NCI-H2227 (cell line): ENCODE measurements at regions not wholly inside any gene's neighbourhood (a gene's known extent, or its start where the extent isn't known, plus 50 kb on each side); places are given as distances from the start of the nearest gene placed in this dataset.
"Not testable (repeated sequence)": the region's sequence is repeated elsewhere in the genome, so short reads cannot be mapped to it uniquely, and the experiment has no call there.

ENCODE experiments used
- DNase-seq: peaks from one replicate; lab custom pipeline; 2025; ENCODE audit not compliant: unreplicated experiment; lab: John Stamatoyannopoulos, UW

DNA sequence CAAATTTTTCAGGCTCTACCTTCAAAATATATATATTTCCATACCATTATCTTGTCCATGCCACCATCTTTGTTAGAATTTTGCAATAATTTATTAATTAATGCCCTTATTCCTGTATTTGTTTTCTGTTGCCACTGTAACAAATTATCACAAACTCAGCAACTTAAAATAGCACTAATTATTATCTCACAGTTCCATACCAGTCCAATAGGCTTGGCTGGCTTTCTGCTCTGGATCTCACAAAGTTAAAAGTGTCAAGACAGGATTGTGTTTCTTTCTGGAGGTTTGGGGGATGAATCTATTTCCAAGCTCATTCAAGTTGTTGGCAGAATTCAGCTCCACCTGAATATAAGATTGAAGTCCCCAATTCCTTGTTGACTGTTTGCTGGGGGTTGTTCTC is 58.6 kb upstream of the SLC38A4 start:
- DNase-seq = no peak

DNA sequence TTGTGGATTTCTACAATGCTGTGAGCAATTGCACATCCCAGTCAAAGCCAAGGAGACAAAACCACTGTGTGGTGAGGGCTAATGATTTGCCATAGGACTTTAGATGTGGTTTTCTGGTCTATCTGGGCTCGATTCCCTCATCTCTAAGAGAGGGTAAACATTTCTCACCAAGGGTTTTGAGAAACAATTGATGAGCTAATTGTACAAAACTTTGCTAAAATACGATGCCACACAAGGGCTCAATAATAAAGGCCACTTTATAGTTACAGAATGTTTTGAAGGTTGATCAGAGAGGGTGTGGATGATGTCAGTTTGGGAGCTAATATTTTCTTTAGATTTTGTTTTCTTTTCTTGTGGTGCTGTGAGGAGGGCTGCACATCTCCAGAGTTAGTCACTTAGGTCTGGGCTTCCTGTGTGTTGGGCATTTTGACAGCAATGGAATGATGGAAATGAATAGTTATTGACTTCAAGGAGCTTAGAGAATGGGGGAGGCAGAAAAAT is 60.8 kb upstream of the SLC38A4 start:
- DNase-seq = no peak

DNA sequence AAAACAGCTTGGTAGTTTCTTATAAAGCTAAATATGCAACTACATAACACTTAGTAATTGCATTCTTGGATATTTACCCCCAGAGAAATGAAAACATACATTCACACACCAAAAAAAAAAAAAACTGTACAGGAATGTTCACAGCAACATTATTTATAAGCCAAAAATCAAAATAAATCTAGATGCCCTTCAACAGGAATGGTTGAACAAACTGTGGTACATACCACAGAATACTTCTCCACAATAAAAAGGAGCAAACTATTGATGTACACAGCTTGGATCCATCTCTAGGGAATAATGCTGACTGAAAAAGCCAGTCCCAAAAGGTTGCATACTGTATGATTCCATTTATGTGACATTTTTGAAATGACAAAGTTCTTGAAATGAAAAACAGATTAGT is 62.1 kb upstream of the SLC38A4 start:
- no peak for DNase-seq

DNA sequence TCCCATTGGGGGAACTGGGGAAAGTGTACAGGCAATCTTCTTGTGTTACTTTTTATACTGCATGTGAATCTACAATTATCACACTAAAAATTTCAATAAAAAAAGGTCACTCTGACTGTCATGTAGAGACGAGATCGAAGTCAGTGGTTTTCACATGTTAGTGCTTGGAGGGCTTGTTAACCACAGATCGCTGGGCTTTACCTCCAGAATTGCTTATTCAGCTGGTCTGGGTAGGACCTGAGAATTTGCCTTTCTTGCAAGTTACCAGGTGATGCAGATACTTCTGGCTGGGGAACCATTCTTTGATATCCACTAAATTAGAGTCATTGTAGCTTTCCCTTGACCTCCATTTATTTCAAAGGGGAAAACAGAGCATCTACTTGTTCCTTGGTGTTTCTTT is 62.8 kb upstream of the SLC38A4 start:
- no peak for DNase-seq

DNA sequence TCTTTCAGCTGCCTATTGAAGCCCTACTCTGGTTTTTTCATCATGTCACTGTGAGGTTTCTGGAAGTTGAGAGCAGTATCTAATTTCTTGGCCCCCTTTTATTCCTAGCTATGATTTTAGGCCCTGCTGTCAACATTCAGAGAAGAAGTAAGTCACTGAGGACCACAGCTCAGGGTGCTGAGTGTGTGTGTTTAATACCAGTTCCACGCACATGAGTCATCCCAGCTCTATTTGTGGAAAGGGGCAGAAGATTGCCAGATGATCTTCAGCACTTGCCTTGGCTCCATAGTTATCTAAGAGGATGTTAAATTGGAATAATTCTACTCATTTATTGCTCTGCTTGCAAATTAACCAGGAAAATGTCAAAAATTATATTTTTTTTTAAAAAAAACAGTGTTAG is 65.5 kb upstream of the SLC38A4 start:
- no peak for DNase-seq

DNA sequence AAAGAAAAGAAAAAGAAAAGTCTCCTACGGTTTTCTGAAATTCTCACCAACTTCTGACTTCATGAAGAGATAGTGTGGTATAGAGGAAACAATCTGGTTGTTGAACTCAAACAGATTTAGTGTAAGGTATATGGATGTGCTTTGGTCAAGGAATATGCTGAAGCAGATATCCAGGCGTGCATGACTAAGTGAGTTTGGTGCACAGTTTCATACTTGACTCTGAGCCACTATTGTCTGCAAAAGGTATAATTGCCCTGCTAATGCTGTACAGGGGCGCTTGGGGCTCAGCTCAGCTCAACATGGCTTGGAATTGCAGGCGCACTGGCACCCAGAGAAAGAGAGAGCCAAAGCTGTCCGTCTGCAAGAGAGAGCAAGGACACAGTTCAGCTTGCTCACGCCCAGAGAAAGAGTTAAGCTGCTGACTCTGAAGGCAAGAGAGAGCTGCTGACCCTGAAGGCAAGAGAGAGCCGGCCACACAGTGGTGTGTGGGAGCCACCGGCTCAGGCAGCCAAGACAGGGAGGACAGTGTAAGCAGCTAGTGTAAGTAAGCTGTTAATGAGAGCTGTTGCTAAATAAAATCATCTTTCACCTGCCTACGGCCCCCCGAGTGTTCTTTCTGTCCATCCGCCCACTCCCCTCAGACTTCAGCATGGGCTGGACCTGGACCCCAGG is 66.4 kb upstream of the SLC38A4 start:
- DNase-seq = no peak

DNA sequence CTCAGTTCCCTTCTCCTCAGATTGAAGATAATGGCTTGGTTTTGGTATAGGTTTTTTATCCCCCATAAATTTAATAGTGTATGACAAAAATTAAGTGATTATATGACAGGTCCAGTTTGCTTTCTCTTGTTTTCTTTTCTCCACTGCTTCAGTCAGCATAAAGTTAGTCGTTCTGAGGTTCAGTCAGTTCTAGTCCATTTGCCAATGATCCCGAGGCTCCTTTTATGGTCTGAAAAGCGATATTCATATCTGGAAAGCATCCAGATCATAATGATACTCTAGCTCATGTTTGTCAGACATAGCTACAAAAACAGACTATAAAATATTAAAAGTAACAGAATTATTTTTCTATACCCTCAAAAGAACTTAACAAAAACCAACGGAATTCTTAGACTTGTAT is 67.1 kb upstream of the SLC38A4 start:
- DNase-seq = no peak

DNA sequence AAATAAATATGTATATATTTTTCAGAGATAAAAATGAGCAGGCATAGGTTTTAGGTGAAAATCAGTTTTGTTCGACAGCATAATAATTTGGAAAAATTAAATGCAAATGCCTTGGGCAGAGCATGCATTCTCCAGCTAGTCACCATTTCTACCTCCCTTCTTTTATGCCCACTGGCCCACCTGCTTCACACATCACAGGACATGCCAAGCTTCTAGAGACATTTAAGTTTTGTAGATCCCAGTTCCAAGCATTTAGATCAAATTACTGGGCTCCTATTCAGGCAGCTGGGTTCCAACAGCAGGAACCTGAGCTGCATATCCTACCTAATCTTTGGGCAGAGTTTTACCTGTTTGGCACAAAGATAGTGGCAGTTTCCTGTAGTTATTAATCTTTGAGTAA is 67.6 kb upstream of the SLC38A4 start:
- DNase-seq = no peak

DNA sequence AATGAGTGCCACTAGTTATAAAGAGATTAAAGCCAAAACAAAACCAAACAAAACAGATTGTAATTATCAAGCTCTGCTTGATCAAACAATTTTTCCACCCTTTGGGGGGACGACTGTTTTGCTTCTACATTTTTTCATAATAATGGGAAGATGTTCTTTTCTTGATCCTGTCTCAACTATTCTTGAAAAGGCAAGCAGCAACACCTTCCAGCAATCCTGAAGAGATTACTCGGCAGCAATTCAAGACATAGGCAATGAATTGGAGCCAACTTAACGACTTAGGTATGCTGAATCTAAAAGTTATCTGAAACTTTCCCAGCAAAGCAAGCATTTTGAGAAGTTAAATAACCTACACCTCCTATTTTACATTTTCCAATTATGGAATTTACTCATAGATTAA is 69.9 kb upstream of the SLC38A4 start:
- no peak for DNase-seq

DNA sequence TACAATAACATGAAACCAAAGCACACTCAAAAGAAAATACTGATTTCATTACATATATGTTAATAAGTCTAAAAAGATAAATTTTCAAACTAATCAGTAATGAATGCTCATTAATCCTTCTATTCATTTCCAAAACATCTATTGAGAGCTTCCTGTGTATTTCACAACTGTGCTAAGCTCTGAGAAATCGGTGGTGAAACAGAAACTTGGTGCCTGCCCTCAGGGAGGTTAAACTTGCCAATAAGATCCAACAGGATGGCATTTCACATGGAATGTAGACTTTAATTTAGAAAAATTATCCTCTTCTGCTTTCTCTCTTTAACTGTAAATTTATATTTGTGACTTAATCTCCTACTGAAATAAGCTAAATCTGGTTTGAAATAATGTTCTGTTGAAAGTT is 70.9 kb upstream of the SLC38A4 start:
- no peak for DNase-seq

DNA sequence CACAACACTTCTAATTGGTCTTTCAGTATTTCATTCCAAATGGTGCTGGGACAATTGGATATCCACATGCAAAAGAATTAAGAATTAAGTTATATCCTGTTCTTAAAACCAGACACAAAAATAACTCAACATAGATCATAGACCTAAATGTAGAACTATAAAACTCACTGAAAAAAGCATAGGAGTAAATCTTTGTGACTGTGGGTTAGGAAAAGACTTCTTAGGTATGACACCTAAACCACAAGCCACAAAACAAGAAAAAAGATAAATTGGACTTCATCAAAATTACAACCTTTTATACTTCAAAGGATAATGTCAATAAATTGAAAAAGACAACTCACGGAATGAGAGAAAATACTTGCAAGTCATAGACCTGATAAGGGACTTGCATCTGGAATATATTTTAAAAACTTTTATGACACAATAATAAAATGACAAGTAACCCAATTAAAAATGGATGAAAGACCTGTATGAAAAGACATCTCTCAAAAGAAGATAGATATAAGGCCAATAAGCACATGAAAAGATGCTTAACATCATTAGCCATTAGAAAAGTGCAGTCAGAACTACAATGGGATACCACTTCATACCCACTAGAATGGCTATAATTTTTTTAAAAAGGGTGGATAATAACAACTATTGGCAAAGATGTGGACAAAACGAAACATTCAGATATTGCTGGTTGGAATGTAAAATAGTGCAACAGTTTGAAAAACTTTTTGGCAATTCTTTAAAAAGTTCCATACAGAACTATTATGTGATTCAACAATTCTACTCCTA is 72.5 kb upstream of the SLC38A4 start:
- no peak for DNase-seq

DNA sequence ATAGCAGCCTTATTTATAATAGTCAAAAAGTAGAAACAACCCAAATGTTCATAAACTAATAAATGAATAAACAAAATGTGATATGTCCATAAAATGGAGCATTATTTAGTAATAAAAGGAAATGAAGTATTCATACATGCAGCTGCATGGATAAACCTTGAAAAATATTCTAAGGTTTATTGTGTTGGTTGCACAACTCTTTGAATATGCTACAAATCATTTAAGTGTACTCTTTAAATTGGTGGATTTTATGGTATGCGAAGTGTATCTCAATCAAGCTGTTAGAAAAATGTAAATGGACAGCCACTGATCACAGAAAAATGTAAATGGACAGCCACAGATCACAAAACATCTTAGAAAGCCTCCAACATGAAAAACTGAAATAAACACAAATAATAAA is 73.2 kb upstream of the SLC38A4 start:
- no peak for DNase-seq

DNA sequence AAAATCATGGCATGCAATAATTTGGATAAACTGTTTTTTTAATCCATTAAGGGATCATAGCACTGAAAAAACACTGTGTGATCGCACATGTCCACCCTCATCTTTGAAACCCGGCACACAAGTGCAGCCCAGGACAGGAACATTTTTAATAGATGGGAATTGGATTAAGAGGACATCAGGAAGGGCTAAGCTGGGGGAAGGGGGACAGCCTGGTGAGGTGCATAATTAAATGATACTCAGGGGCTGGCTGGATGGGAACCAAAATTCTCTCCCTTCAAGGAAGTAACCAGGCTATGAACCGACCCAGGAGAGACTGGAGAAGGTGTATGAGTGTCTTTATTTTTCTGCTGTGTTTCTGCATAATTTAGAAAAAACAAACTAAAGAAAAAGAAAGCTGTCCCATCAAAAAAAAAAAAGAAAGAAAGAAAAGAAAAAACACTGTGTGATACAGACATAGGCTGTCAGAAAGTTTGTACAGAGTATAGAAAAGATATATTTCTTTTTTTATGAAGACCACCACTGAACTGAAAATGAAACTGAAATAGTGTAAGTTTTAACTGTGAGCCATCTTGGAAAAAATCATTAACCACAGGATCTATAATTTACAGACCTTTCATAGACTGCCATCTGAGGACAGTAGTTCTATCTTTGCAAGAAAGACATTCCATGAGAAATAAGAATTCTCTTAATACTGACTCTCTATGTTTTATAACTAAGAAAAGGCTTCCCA is 75.1 kb upstream of the SLC38A4 start:
- DNase-seq = no peak

DNA sequence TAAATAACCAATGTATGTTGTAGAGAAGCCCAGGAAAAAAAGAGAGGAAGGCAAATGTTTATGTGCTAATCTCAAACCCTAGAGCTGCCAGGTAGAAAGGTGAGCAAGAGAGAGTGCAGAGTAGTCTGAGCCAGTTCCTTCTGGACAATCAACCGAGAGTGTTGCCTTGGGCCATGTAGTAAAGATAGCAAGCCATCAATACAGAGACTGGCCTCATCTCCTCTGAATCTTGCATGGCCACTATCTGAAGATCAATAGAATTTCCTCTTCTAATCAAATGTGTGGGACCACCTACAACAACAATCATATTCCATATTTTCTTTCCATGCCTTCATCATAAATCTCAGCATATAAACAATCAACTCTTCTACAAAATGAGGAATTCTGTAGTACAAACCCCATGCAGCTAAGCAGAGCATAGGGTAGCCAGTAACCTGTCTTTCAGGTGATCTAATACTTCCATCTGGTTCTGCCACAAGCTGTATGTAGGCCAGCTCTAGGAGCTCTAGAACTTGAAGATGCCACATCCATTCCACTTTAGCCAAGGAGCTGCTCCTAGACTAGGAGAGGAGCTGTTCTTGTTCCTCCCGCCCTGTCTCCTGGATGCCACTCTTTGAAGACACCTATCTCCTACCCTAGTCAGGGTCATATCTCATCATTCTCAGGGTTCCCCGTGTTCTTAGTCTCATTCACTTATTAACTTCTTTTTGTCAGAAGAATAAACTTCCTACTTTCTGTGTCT is 75.8 kb upstream of the SLC38A4 start:
- DNase-seq = no peak

DNA sequence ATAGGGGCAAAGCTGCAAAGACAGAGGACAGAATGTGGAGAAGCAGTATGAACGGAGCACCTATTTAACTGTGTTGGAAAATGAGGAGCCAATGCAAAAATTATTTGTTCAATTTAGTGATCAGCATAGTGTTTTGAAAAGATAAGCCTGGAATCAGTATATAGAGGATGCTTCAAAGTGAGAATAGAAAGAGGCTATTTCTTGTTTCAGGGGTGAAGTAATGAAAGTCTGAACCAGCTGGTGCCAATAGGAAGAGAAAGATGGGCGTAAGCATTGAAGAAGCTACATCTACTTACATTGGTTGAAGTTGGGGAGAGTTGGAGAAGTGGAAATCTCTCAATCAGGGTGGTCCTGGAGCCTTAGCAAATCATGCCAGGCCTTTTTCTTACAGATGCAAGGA is 77.3 kb upstream of the SLC38A4 start:
- no peak for DNase-seq

DNA sequence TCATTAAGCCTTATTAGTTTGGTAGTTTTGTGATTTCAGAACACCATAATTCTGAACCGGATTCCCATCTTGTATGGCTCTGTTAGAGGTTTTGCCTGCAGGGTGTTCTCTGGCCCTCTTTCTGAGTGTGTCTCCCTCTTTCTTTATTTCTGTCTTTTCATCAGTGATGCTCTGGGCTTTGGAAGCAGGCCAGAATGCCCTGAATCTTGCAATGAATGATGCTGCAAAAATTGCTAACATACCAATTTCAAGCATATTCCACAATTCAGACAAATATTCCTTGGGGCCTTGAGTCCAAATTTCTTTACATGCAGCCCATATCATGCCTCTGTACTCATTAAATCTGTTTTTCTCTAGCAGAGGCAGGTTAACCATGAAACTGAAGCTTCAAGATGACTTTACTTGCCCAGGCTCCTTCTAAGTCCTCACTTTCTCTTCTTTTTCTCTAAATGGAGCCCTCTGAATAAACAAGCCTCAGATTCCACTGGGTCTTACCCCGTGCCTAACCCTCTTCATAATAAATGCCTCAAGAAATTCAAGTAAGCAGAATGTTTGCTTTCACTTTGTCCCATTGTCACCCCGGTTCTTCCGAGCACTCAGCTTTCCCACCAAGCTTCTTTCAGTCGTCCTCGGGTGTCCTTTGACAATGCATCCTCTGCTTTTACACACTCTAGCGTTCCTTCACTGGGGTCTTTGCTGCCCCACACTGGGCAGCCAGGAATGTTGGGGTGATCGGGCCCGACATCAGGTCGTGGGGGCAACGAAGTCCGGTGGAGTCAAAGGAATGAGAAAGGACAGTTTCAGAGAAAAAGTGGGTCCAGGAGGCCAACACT is 78.8 kb upstream of the SLC38A4 start:
- no peak for DNase-seq

DNA sequence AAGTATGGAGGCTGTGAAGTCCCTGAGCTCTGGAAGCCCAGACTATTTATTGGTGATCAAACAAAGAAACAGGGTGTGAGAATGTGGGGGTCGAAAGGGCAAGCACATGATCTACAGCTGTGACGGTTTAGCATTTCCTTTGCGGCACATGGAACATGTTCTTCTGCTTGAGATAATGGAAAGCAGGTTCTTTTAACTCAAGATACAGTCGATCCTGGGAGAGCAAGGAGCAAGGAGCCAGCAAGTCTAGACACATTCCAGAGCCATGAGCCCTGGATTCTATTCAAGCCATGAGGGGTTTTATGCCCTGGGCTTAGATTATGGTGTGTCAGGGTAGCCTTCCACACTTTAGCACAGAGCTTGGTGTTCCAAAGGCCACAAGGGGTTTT is 79.4 kb upstream of the SLC38A4 start:
- not testable (repeated sequence) for DNase-seq

DNA sequence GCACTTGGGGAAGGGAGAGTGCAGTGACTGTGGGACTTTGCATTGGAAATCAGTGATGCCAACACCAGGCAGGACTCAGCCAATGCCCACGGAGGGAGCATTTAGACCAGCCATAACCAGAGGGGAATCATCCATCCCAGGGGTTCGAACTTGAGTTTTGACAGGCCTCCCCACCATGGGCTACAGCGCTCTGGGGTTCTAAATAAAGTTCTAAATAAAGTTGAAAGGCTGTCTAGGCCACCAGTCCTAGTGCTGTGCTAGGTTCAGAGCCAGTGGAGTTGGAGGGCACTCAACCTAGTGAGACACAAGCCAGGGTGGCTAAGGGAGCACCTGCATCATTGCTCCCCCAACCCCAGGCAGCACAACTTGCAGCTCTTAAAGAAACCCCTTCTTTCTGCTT is 82.0 kb upstream of the SLC38A4 start:
- no peak for DNase-seq

DNA sequence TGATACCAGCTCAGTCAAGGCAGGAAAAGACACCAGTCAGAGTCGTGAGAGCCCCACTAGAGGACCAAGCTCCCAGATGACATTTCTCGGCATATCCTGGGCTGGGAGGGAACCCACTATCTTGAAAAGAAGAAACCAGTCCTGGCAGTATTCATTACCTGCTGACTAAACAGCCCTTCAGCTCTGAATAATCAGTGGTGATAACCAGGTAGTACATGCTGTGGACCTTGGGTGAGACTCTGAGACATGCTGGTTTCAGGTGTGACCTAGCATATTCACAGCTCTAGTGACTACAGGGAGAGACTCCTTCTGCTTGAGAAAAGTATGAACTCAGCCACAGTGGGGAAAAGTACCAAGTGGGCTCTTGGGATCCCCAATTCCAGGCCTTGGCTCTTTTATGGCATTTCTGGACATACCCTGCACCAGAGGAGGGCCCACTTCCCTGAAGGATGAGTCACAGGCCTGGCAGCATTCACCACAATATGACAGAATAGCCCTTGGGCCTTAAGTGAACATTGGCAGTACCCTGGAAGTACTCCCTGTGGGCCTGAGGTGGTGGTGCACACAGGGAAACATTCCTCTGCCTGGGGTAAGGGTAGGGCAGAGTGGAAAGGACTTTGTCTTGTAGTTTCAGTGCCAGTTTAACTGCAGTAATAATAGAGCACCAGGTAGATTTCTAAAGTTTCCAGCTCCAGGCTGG is 82.6 kb upstream of the SLC38A4 start:
- DNase-seq = no peak
